Nephron (organoid): ENCODE measurements at regions not wholly inside any gene's neighbourhood (a gene's known extent, or its start where the extent isn't known, plus 50 kb on each side); places are given as distances from the start of the nearest gene placed in this dataset.
A peak's percentile ranks its signal among the peaks of the same experiment; 100 is the strongest.

Experiments
- H3K27ac Mint-ChIP-seq, 3 experiments: 2 replicates each; pipeline ENCODE4 v1.8.0; 2020; ENCODE audit warnings: mixed read lengths in 3 of 3, mild to moderate bottlenecking in 2 of 3, moderate library complexity in 1 of 3
- H3K27me3 Mint-ChIP-seq: 2 replicates; pipeline ENCODE4 v1.8.0; 2021; ENCODE audit warnings: low read depth, mild to moderate bottlenecking, moderate library complexity, mixed read lengths
- H3K36me3 Mint-ChIP-seq: 2 replicates; pipeline ENCODE4 v1.8.0; 2020; ENCODE audit warnings: low read depth, mixed read lengths
- H3K4me1 Mint-ChIP-seq: 2 replicates; pipeline ENCODE4 v1.8.0; 2020; ENCODE audit warnings: mixed read lengths
- H3K4me3 Mint-ChIP-seq, 3 experiments: 2 replicates each; pipeline ENCODE4 v1.8.0; 2020; ENCODE audit warnings: mild to moderate bottlenecking in 3 of 3, mixed read lengths in 3 of 3, moderate library complexity in 2 of 3
- H3K9me3 Mint-ChIP-seq: 2 replicates; pipeline ENCODE4 v1.8.0; 2020; ENCODE audit warnings: mixed read lengths
- TF ChIP-seq, protein P1 (sequence below), 3 experiments: fragments of 200-600 bp; sonication (generic); IDR thresholded peaks; one replicate each; pipeline ENCODE4 v1.5.0; 2021; ENCODE audit warnings: antibody characterized with exemption in 3 of 3; ENCODE audit not compliant: unreplicated experiment in 3 of 3

DNA sequence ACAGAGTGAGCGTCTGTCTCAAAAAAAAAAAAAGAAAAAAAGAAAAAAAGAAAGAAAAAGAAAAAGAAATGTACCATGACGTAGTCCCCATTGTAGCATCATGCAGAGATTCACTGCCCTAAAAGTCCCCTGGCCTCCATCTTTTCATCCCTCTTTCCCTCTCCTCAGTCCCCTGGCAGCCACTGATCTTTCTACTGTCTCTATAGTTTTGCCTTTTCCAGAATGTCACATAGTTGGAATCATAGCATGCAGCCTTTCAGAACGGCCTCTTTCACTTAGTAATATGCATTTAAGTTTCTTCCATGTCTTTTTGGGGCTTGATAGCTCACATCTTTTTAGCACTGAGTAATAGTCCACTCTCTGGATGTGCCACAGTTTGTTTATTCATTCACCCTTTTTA lies 60.5 kb upstream of the NCOR2 start:
- H3K27me3 Mint-ChIP-seq = peaks cover 28% of the 10 kb centered on the region
- no peaks in the 10 kb centered on the region for H3K9me3 Mint-ChIP-seq
- no peaks in the 10 kb centered on the region for H3K36me3 Mint-ChIP-seq
- TF ChIP-seq, protein P1, sequence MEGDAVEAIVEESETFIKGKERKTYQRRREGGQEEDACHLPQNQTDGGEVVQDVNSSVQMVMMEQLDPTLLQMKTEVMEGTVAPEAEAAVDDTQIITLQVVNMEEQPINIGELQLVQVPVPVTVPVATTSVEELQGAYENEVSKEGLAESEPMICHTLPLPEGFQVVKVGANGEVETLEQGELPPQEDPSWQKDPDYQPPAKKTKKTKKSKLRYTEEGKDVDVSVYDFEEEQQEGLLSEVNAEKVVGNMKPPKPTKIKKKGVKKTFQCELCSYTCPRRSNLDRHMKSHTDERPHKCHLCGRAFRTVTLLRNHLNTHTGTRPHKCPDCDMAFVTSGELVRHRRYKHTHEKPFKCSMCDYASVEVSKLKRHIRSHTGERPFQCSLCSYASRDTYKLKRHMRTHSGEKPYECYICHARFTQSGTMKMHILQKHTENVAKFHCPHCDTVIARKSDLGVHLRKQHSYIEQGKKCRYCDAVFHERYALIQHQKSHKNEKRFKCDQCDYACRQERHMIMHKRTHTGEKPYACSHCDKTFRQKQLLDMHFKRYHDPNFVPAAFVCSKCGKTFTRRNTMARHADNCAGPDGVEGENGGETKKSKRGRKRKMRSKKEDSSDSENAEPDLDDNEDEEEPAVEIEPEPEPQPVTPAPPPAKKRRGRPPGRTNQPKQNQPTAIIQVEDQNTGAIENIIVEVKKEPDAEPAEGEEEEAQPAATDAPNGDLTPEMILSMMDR (IDR thresholded peaks at IDR 0.05; ENCODE audit: unreplicated experiment in 3 of 3) = no peak
- H3K27ac Mint-ChIP-seq = peak overlapping the region; percentile 43 to 92 (median 90)
- H3K4me3 Mint-ChIP-seq = peak overlapping the region in 1 of 3 experiments; percentile 33
- H3K4me1 Mint-ChIP-seq = peaks cover 59% of the 10 kb centered on the region

DNA sequence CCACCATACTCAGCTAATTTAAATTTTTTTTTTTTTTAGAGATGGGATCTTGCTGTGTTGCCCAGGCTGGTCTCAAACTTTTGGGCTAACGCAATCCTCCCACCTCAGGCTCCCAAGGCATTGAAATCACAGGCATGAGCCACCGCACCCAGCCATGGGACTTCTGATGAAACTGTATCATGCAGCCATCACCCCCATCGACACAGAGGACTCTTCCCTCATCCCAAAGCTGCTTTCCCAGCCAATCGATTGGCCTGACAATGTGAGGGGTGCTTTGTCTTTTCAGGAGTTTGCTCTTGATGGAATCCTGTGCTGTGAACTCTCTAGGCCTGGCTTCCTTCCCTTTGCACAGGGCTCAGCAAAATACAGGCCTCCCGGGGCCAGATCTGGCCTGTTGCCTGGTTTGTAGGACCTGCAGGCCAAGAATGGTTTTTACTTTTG lies 59.6 kb upstream of the NCOR2 start:
- Mint-ChIP-seq H3K9me3 (no peaks in the 10 kb centered on the region), H3K4me1 (peaks cover 49% of the 10 kb centered on the region), H3K27ac (peak overlapping the region; percentile 92 to 99 (median 97)), H3K36me3 (no peaks in the 10 kb centered on the region), H3K4me3 (peak overlapping the region in 2 of 3 experiments; percentile 23 to 41), H3K27me3 (peaks cover 22% of the 10 kb centered on the region)
- TF ChIP-seq, protein P1 (IDR thresholded peaks at IDR 0.05; ENCODE audit: unreplicated experiment in 3 of 3) = no peak

DNA sequence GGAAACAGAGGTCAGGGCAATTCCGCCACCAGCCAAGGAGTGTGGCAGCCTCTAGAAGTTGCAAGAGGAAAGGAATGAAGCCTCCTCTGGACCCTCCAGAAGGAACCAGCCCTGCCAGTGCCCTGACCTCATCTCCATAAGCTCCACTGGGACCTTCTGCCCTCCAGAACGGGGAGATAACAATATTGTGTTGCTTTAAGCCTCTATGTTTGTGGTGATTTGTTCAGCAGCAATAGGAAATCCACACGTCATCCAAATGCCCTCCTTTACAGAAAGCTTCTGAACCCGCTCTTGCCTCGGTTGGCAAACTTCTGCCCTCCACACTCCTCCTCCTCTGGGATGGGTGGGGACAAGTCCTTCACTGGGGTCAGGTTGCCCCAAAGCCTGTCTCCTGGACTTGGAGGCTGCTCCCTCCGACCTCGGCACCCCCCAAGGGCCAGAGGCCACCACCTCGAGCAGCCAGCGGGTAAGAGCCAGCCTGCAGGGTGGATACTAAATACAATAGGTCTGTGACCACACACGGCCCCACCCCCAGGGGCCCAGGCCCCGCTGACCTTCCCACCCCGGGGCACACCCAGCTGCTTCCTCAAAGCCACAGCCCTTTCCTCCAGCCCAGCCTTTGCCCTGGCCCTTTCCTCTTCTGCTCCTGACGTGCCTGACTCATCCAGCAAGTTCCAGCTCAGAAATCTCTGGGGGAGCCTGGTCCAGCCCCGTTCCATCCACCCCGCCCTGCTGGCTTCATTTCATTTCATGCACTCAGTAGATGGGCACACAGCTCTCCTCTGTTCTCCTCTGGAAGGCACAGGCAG lies 58.7 kb upstream of the NCOR2 start:
- Mint-ChIP-seq H3K9me3 (no peaks in the 10 kb centered on the region), H3K36me3 (no peaks in the 10 kb centered on the region), H3K27ac (peak overlapping the region; percentile 47 to 97 (median 92)), H3K4me3 (no peak overlapping the region), H3K27me3 (peaks cover 22% of the 10 kb centered on the region), H3K4me1 (peaks cover 46% of the 10 kb centered on the region)
- TF ChIP-seq, protein P1 (IDR thresholded peaks at IDR 0.05; ENCODE audit: unreplicated experiment in 3 of 3) = no peak

DNA sequence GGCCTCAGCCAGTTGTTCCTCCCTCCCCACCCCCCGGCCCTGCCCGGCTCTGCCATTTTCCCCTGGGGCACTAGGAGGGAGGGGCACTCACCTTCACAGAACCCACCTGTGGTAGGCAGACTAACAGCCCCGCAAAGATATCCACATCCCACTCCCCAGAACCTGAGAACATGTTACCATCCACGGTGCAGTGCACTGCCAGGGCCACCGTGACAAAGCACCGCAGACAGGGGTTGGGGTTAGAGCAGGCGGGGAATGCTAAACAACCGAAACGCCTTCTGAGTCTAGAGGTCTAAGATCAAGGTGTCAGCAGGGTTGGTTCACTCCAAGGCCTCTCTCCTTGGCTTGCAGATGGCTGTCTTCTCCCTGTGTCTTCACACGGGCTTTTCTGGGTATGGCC lies 57.4 kb upstream of the NCOR2 start:
- TF ChIP-seq, protein P1 (IDR thresholded peaks at IDR 0.05; ENCODE audit: unreplicated experiment in 3 of 3) = no peak
- no peaks in the 10 kb centered on the region for H3K36me3 Mint-ChIP-seq
- peaks cover 38% of the 10 kb centered on the region for H3K4me1 Mint-ChIP-seq
- no peaks in the 10 kb centered on the region for H3K9me3 Mint-ChIP-seq
- H3K27me3 Mint-ChIP-seq = peaks cover 22% of the 10 kb centered on the region
- H3K27ac Mint-ChIP-seq = no peak overlapping the region
- H3K4me3 Mint-ChIP-seq = no peak overlapping the region

DNA sequence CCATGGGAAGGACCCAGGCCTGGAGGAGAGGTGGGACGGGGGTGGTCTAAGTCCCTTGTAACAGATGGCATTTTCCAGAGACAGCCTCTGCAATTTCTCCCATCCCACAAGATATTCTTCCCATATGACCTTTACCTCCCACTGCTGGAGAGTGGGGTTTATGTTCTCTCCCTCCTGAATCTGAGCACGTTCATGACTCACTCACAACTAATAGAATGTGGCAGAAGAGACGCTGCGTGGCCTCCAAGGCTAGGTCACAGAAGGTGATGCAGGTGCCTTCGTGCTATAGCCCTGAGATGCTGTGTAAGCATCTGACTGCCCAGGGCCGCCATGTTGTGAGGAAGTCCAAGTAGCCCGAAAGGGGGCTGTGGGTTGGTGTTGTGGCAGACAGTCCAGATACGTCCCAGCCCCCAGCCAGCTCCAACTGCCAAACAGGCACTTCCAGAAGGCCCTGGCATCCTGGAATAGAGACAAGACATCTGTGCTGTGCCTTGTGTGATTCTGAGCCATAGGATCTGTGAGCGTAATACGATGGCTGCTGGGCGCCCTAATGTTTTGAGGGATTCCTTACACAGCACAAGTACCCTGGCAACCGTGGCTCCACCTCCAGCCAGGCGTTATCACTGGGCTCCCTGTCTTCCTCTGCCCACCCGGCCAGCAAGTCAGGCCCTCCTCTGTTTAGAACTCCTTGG lies 56.1 kb upstream of the NCOR2 start:
- peaks cover 21% of the 10 kb centered on the region for H3K27me3 Mint-ChIP-seq
- peaks cover 4% of the 10 kb centered on the region for H3K9me3 Mint-ChIP-seq
- TF ChIP-seq, protein P1 (IDR thresholded peaks at IDR 0.05; ENCODE audit: unreplicated experiment in 3 of 3) = no peak
- H3K27ac Mint-ChIP-seq = peak overlapping the region in 1 of 3 experiments; percentile 74
- peaks cover 34% of the 10 kb centered on the region for H3K4me1 Mint-ChIP-seq
- H3K36me3 Mint-ChIP-seq = no peaks in the 10 kb centered on the region
- H3K4me3 Mint-ChIP-seq = no peak overlapping the region
